HG03103 (cell line): ENCODE measurements at regions not wholly inside any gene's neighbourhood (a gene's known extent, or its start where the extent isn't known, plus 50 kb on each side); places are given as distances from the start of the nearest gene placed in this dataset.
"Not testable (repeated sequence)": the region's sequence is repeated elsewhere in the genome, so short reads cannot be mapped to it uniquely, and the experiment has no call there.

ENCODE experiments used
- ATAC-seq: cut with Tn5 transposase; IDR thresholded peaks from one replicate; pipeline ENCODE4 v1.9.1; 2021; ENCODE audit warnings: low read depth; ENCODE audit not compliant: unreplicated experiment

GRCh38 chr7:104956753-104957450, 57.1 kb upstream of the KMT2E start:
- ATAC-seq = peak; percentile 70

- ATAC-seq = no peak
Observed at GRCh38 chr7:104958371-104958865, 55.6 kb upstream of the KMT2E start.

- ATAC-seq = not testable (repeated sequence)
Observed at GRCh38 chr7:104959483-104959882, 54.5 kb upstream of the KMT2E start.

GRCh38 chr7:104960741-104961448, 53.1 kb upstream of the KMT2E start:
- no peak for ATAC-seq

GRCh38 chr7:104961821-104962220, 52.2 kb upstream of the KMT2E start:
- ATAC-seq = no peak

- ATAC-seq = no peak
Observed at GRCh38 chr7:104962781-104963180, 51.2 kb upstream of the KMT2E start.

GRCh38 chr7:104963378-104963990, 50.5 kb upstream of the KMT2E start:
- no peak for ATAC-seq

- no peak for ATAC-seq
Observed at GRCh38 chr7:104963991-104964385, 50.0 kb upstream of the KMT2E start.
